OCI-LY1 (cell line): ENCODE measurements at regions not wholly inside any gene's neighbourhood (a gene's known extent, or its start where the extent isn't known, plus 50 kb on each side); places are given as distances from the start of the nearest gene placed in this dataset.

Experiments
- H2AFZ ChIP-seq: fragments of 200-600 bp; sonication (generic), shearing (Covaris generic); 2 replicates; pipeline ENCODE4 v1.6.0; 2014; ENCODE audit warnings: antibody characterized with exemption, mild to moderate bottlenecking, low read length
- H3F3A ChIP-seq: fragments of 200-600 bp; sonication (generic), shearing (Covaris generic); 2 replicates; pipeline ENCODE4 v1.6.0; 2014; ENCODE audit warnings: mild to moderate bottlenecking, antibody characterized with exemption, low read length, moderate library complexity; ENCODE audit not compliant: insufficient read depth
- H3K27ac ChIP-seq: fragments of 200-600 bp; sonication (generic); 2 replicates; pipeline ENCODE4 v1.5.1; 2014; ENCODE audit warnings: low read length, mixed run types, mild to moderate bottlenecking, low read depth; ENCODE audit not compliant: poor library complexity, severe bottlenecking
- H3K27me3 ChIP-seq: fragments of 200-600 bp; sonication (generic); 2 replicates; pipeline ENCODE4 v1.6.0; 2014; ENCODE audit warnings: antibody characterized with exemption, mild to moderate bottlenecking, low read length, moderate library complexity; ENCODE audit not compliant: insufficient read depth
- H3K36me3 ChIP-seq: fragments of 200-600 bp; sonication (generic); 2 replicates; pipeline ENCODE4 v1.6.1; 2014; ENCODE audit warnings: mild to moderate bottlenecking, antibody characterized with exemption, low read length, moderate library complexity, mixed read lengths; ENCODE audit not compliant: insufficient read depth
- H3K4me1 ChIP-seq: fragments of 200-600 bp; sonication (generic); 2 replicates; pipeline ENCODE4 v1.5.1; 2014; ENCODE audit warnings: mild to moderate bottlenecking, low read length, moderate library complexity; ENCODE audit not compliant: insufficient read depth, severe bottlenecking
- H3K4me2 ChIP-seq: fragments of 200-600 bp; sonication (generic), shearing (Covaris generic); 2 replicates; pipeline ENCODE4 v1.6.1; 2014; ENCODE audit warnings: low read length
- H3K4me3 ChIP-seq: fragments of 200-600 bp; sonication (generic); 2 replicates; pipeline ENCODE4 v1.5.1; 2014; ENCODE audit warnings: low read length, low read depth, mild to moderate bottlenecking, mixed read lengths; ENCODE audit not compliant: poor library complexity, severe bottlenecking
- H3K79me2 ChIP-seq: fragments of 200-600 bp; shearing (Covaris generic); 2 replicates; pipeline ENCODE4 v1.6.1; 2016; ENCODE audit warnings: mixed run types, low read length, mixed read lengths; ENCODE audit not compliant: insufficient read depth
- H3K9ac ChIP-seq: fragments of 200-600 bp; sonication (generic), shearing (Covaris generic); 2 replicates; pipeline ENCODE4 v1.6.1; 2014; ENCODE audit warnings: mild to moderate bottlenecking, low read length, mixed read lengths
- H3K9me2 ChIP-seq: fragments of 200-600 bp; sonication (generic), shearing (Covaris generic); 2 replicates; pipeline ENCODE4 v1.6.1; 2014; ENCODE audit warnings: low read depth, mild to moderate bottlenecking, low read length, mixed read lengths
- H3K9me3 ChIP-seq: fragments of 200-600 bp; shearing (Covaris generic); 2 replicates; pipeline ENCODE4 v1.6.1; 2014; ENCODE audit warnings: low read length, mixed read lengths
- H4K20me1 ChIP-seq: fragments of 200-600 bp; sonication (generic), shearing (Covaris generic); 2 replicates; pipeline ENCODE4 v1.6.0; 2016; ENCODE audit warnings: mild to moderate bottlenecking, low read length; ENCODE audit not compliant: insufficient read depth
- CTCF ChIP-seq: fragments of 200-600 bp; sonication (generic), shearing (Covaris generic); IDR thresholded peaks from 2 replicates; pipeline ENCODE4 v1.5.1; 2017; ENCODE audit warnings: mild to moderate bottlenecking, antibody characterized with exemption, low read length, moderate library complexity, mixed read lengths
- EZH2 ChIP-seq: fragments of 200-600 bp; sonication (generic), shearing (Covaris generic); IDR thresholded peaks from 2 replicates; pipeline ENCODE4 v1.8.0; 2017; ENCODE audit warnings: borderline replicate concordance, mixed run types, mild to moderate bottlenecking, antibody characterized with exemption, low read length, moderate library complexity, mixed read lengths

- no peak for TF ChIP-seq CTCF
- no peak for TF ChIP-seq EZH2
- Histone ChIP-seq H3K4me1 (no peaks in the 10 kb centered on the region), H3K9ac (no peak overlapping the region), H4K20me1 (no peaks in the 10 kb centered on the region), H3K27me3 (no peaks in the 10 kb centered on the region), H3K79me2 (no peaks in the 10 kb centered on the region), H2AFZ (no peak overlapping the region), H3F3A (no peaks in the 10 kb centered on the region), H3K4me2 (no peak overlapping the region), H3K27ac (no peak overlapping the region), H3K9me3 (no peaks in the 10 kb centered on the region), H3K4me3 (no peak overlapping the region), H3K36me3 (no peaks in the 10 kb centered on the region), H3K9me2 (no peaks in the 10 kb centered on the region)
Observed at GRCh38 chr3:65048151-65048550, 360.4 kb upstream of the ADAMTS9 start.

DNA sequence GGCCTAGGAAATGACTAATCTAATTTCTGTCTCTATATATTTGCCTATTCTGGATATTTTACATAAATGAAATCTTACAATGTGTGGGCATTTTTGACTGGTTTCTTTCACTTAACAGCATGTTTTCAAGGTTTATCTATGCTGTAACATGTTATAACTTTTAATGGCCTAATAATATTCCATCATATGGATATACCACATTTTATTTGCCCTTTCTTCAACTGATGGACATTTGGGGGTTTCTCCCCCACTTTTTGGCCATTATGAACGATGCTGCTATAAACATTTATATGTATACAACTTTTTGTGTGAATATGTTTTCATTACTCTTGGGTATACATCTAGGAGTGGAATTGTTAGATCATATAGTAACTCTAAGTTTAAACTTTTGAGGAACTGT is 357.3 kb upstream of the ADAMTS9 start:
- Histone ChIP-seq H4K20me1 (no peaks in the 10 kb centered on the region), H3K9me3 (no peaks in the 10 kb centered on the region), H3K4me2 (no peak overlapping the region), H3K27ac (no peak overlapping the region), H3K4me1 (no peaks in the 10 kb centered on the region), H3K9me2 (no peaks in the 10 kb centered on the region), H3K9ac (no peak overlapping the region), H3K4me3 (no peak overlapping the region), H2AFZ (no peak overlapping the region), H3K27me3 (no peaks in the 10 kb centered on the region), H3K79me2 (no peaks in the 10 kb centered on the region), H3K36me3 (no peaks in the 10 kb centered on the region), H3F3A (no peaks in the 10 kb centered on the region)
- no peak for TF ChIP-seq EZH2
- TF ChIP-seq CTCF: no peak

GRCh38 chr3:65044401-65044800 is 356.6 kb upstream of the ADAMTS9 start:
- no peaks in the 10 kb centered on the region for H3K36me3 ChIP-seq
- no peak overlapping the region for H2AFZ ChIP-seq
- H3K9ac ChIP-seq: no peak overlapping the region
- H3K27me3 ChIP-seq: no peaks in the 10 kb centered on the region
- no peak overlapping the region for H3K4me3 ChIP-seq
- H3K4me2 ChIP-seq: no peak overlapping the region
- no peaks in the 10 kb centered on the region for H4K20me1 ChIP-seq
- H3K27ac ChIP-seq: no peak overlapping the region
- no peaks in the 10 kb centered on the region for H3K4me1 ChIP-seq
- H3K9me2 ChIP-seq: no peaks in the 10 kb centered on the region
- no peaks in the 10 kb centered on the region for H3K79me2 ChIP-seq
- H3K9me3 ChIP-seq: no peaks in the 10 kb centered on the region
- no peak for TF ChIP-seq CTCF
- H3F3A ChIP-seq: no peaks in the 10 kb centered on the region
